Superior temporal gyrus (tissue), 1 donor: ENCODE measurements at regions not wholly inside any gene's neighbourhood (a gene's known extent, or its start where the extent isn't known, plus 50 kb on each side); places are given as distances from the start of the nearest gene placed in this dataset.

ENCODE experiments used
- DNase-seq: peaks from one replicate; pipeline ENCODE4 v3.0.0-alpha.2; 2016; ENCODE audit errors: extremely low spot score

GRCh38 chr2:177058747-177059146, 153.8 kb upstream of the HNRNPA3 start:
- DNase-seq = no peak

- DNase-seq = no peak
Observed at GRCh38 chr2:177059293-177059692, 153.3 kb upstream of the HNRNPA3 start.

- no peak for DNase-seq
Observed at GRCh38 chr2:177063331-177063730, 149.3 kb upstream of the HNRNPA3 start.

- DNase-seq = no peak
Observed at GRCh38 chr2:177064422-177064821, 148.2 kb upstream of the HNRNPA3 start.

- DNase-seq = no peak
Observed at GRCh38 chr2:177068967-177069366, 143.6 kb upstream of the HNRNPA3 start.

- DNase-seq = no peak
Observed at GRCh38 chr2:177072090-177072489, 140.5 kb upstream of the HNRNPA3 start.

- DNase-seq = no peak
Observed at GRCh38 chr2:177073611-177074010, 139.0 kb upstream of the HNRNPA3 start.

GRCh38 chr2:177074099-177074710, 138.4 kb upstream of the HNRNPA3 start:
- DNase-seq = no peak

GRCh38 chr2:177075254-177075653, 137.3 kb upstream of the HNRNPA3 start:
- DNase-seq = no peak

GRCh38 chr2:177076636-177077179, 135.9 kb upstream of the HNRNPA3 start:
- no peak for DNase-seq

GRCh38 chr2:177077778-177078177, 134.8 kb upstream of the HNRNPA3 start:
- no peak for DNase-seq

- DNase-seq = no peak
Observed at GRCh38 chr2:177078416-177078815, 134.2 kb upstream of the HNRNPA3 start.

- DNase-seq = no peak
Observed at GRCh38 chr2:177078855-177079254, 133.7 kb upstream of the HNRNPA3 start.

GRCh38 chr2:177080746-177081284, 131.8 kb upstream of the HNRNPA3 start:
- no peak for DNase-seq

GRCh38 chr2:177084607-177085006, 128.0 kb upstream of the HNRNPA3 start:
- no peak for DNase-seq

- no peak for DNase-seq
Observed at GRCh38 chr2:177088529-177088928, 124.1 kb upstream of the HNRNPA3 start.

- no peak for DNase-seq
Observed at GRCh38 chr2:177090967-177091366, 121.6 kb upstream of the HNRNPA3 start.

GRCh38 chr2:177093371-177093770, 119.2 kb upstream of the HNRNPA3 start:
- no peak for DNase-seq

- DNase-seq = no peak
Observed at GRCh38 chr2:177098001-177098613, 114.5 kb upstream of the HNRNPA3 start.

- no peak for DNase-seq
Observed at GRCh38 chr2:177101930-177102329, 110.7 kb upstream of the HNRNPA3 start.

GRCh38 chr2:177106212-177106611, 106.4 kb upstream of the HNRNPA3 start:
- no peak for DNase-seq

- no peak for DNase-seq
Observed at GRCh38 chr2:177108890-177109289, 103.7 kb upstream of the HNRNPA3 start.

GRCh38 chr2:177114712-177115111, 97.9 kb upstream of the HNRNPA3 start:
- DNase-seq = no peak
